Embryonic facial prominence (tissue), 1 donor: ENCODE measurements at regions not wholly inside any gene's neighbourhood (a gene's known extent, or its start where the extent isn't known, plus 50 kb on each side); places are given as distances from the start of the nearest gene placed in this dataset.

Experiments
- DNase-seq: peaks from one replicate; pipeline ENCODE4 v3.0.0-alpha.2; 2016; ENCODE audit errors: extremely low spot score

GRCh38 chr21:15241997-15242736, 177.4 kb upstream of the NRIP1 start:
- no peak for DNase-seq

GRCh38 chr21:15242906-15243305, 178.1 kb upstream of the NRIP1 start:
- DNase-seq = no peak

GRCh38 chr21:15243406-15243805, 178.6 kb upstream of the NRIP1 start:
- DNase-seq = no peak

GRCh38 chr21:15247613-15248012, 182.8 kb upstream of the NRIP1 start:
- DNase-seq = no peak

- no peak for DNase-seq
Measured at GRCh38 chr21:15249285-15249993, 184.6 kb upstream of the NRIP1 start.

- DNase-seq = no peak
Measured at GRCh38 chr21:15250384-15250783, 185.6 kb upstream of the NRIP1 start.

GRCh38 chr21:15252431-15252830, 187.6 kb upstream of the NRIP1 start:
- no peak for DNase-seq

- no peak for DNase-seq
Measured at GRCh38 chr21:15254111-15254510, 189.3 kb upstream of the NRIP1 start.

GRCh38 chr21:15255261-15255660, 190.5 kb upstream of the NRIP1 start:
- no peak for DNase-seq

GRCh38 chr21:15255763-15256162, 191.0 kb upstream of the NRIP1 start:
- DNase-seq = no peak

- DNase-seq = no peak
Measured at GRCh38 chr21:15256996-15257395, 192.2 kb upstream of the NRIP1 start.

GRCh38 chr21:15257646-15258045, 192.8 kb upstream of the NRIP1 start:
- DNase-seq = no peak

GRCh38 chr21:15259824-15260223, 195.0 kb upstream of the NRIP1 start:
- DNase-seq = no peak

GRCh38 chr21:15260604-15261003, 195.8 kb upstream of the NRIP1 start:
- DNase-seq = no peak

GRCh38 chr21:15264084-15264665, 199.4 kb upstream of the NRIP1 start:
- no peak for DNase-seq

- no peak for DNase-seq
Measured at GRCh38 chr21:15272171-15272570, 207.4 kb upstream of the NRIP1 start.

GRCh38 chr21:15272591-15272990, 207.8 kb upstream of the NRIP1 start:
- no peak for DNase-seq

GRCh38 chr21:15273244-15273643, 208.4 kb upstream of the NRIP1 start:
- no peak for DNase-seq

- no peak for DNase-seq
Measured at GRCh38 chr21:15274701-15275485, 210.1 kb upstream of the NRIP1 start.

- DNase-seq = no peak
Measured at GRCh38 chr21:15275615-15276235, 210.9 kb upstream of the NRIP1 start.

- no peak for DNase-seq
Measured at GRCh38 chr21:15276243-15276642, 211.4 kb upstream of the NRIP1 start.

- no peak for DNase-seq
Measured at GRCh38 chr21:15277466-15277865, 212.7 kb upstream of the NRIP1 start.
